SK-N-SH treated with all-trans-retinoic acid at 6 μM for 48 hours (cell line): ENCODE measurements at regions not wholly inside any gene's neighbourhood (a gene's known extent, or its start where the extent isn't known, plus 50 kb on each side); places are given as distances from the start of the nearest gene placed in this dataset.

Source experiments
- ARNTL ChIP-seq: fragments of 450-650 bp; formaldehyde crosslinking; IDR thresholded peaks from 2 replicates; pipeline ENCODE4 v1.5.0; 2020; ENCODE audit warnings: low read depth, mild to moderate bottlenecking, moderate library complexity, borderline replicate concordance
- BACH2 ChIP-seq: fragments of 250-450 bp; sonication (Bioruptor Pico); IDR thresholded peaks from 2 replicates; pipeline ENCODE4 v1.9.0; 2021; ENCODE audit warnings: mild to moderate bottlenecking, borderline replicate concordance
- GLIS3 ChIP-seq: fragments of 250-450 bp; sonication (Bioruptor Pico); IDR thresholded peaks from 2 replicates; pipeline ENCODE4 v1.5.0; 2020; ENCODE audit warnings: mild to moderate bottlenecking, moderate library complexity
- OSR1 ChIP-seq: fragments of 250-450 bp; sonication (Bioruptor Pico); IDR thresholded peaks from 2 replicates; pipeline ENCODE4 v1.8.0; 2022; ENCODE audit warnings: moderate library complexity, mild to moderate bottlenecking, inconsistent platforms
- SNAI2 ChIP-seq: fragments of 250-450 bp; sonication (Bioruptor Pico); IDR thresholded peaks from 2 replicates; pipeline ENCODE4 v1.5.0; 2020; ENCODE audit warnings: mild to moderate bottlenecking, moderate library complexity
- TOX ChIP-seq: fragments of 250-450 bp; sonication (Bioruptor Pico); IDR thresholded peaks from 2 replicates; pipeline ENCODE4 v1.8.0; 2021; ENCODE audit warnings: mild to moderate bottlenecking, moderate library complexity, borderline replicate concordance
- ZC3H10 ChIP-seq: fragments of 250-450 bp; sonication (Bioruptor Pico); IDR thresholded peaks from 2 replicates; pipeline ENCODE4 v1.5.1; 2021; ENCODE audit warnings: mild to moderate bottlenecking, moderate library complexity
- ZFP3 ChIP-seq: fragments of 250-450 bp; sonication (Bioruptor Pico); IDR thresholded peaks from 2 replicates; pipeline ENCODE4 v1.5.0; 2020; ENCODE audit warnings: mild to moderate bottlenecking, moderate library complexity
- ZFP30 ChIP-seq: fragments of 450-650 bp; formaldehyde crosslinking; IDR thresholded peaks from 2 replicates; pipeline ENCODE4 v1.5.0; 2022; ENCODE audit warnings: mild to moderate bottlenecking, moderate library complexity
- ZNF565 ChIP-seq: fragments of 450-650 bp; formaldehyde crosslinking; conservative IDR thresholded peaks from 2 replicates; pipeline ENCODE4 v1.5.0; 2020; ENCODE audit warnings: low read depth, mild to moderate bottlenecking, moderate library complexity
- TF ChIP-seq, protein P1 (sequence below): fragments of 250-450 bp; sonication (Bioruptor Pico); IDR thresholded peaks from 2 replicates; pipeline ENCODE4 v1.5.0; 2020; ENCODE audit warnings: mild to moderate bottlenecking, moderate library complexity
- TF ChIP-seq, protein P2 (sequence below): fragments of 250-450 bp; sonication (Bioruptor Pico); IDR thresholded peaks from 2 replicates; pipeline ENCODE4 v1.8.0; 2020; ENCODE audit warnings: mild to moderate bottlenecking, moderate library complexity, borderline replicate concordance
- TF ChIP-seq, protein P3 (sequence below): fragments of 250-450 bp; sonication (Bioruptor Pico); IDR thresholded peaks from 2 replicates; pipeline ENCODE4 v1.8.0; 2021; ENCODE audit warnings: low read depth, mild to moderate bottlenecking, moderate library complexity, borderline replicate concordance

DNA sequence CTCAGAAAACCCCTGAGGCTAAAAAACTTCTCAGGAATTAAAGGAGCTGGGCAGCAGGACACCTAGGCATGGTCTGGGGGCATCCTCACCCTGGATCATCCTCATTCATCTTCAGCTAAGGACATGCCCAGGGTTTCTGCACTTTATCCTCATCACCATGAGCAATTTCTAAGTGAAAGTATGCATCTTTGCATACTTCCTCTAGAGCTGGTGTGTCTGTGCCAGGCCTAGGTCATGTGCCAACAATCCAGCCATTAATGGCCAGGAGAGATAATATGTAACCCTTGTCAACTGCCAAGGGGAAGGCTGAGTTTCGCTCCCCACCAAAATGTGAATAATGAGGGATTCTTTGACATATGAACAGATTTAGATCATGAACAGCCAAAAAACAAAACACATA lies 160.5 kb downstream of the KITLG start:
- TF ChIP-seq BACH2 (CRISPR knock-in tag) (no peak), ARNTL (CRISPR knock-in tag) (no peak), ZFP30 (CRISPR knock-in tag) (no peak), GLIS3 (CRISPR knock-in tag) (no peak), ZFP3 (CRISPR knock-in tag) (no peak), SNAI2 (CRISPR knock-in tag) (no peak), OSR1 (CRISPR knock-in tag) (no peak), ZNF565 (no peak), ZC3H10 (CRISPR knock-in tag) (no peak), TOX (no peak)
- TF ChIP-seq, protein P1, sequence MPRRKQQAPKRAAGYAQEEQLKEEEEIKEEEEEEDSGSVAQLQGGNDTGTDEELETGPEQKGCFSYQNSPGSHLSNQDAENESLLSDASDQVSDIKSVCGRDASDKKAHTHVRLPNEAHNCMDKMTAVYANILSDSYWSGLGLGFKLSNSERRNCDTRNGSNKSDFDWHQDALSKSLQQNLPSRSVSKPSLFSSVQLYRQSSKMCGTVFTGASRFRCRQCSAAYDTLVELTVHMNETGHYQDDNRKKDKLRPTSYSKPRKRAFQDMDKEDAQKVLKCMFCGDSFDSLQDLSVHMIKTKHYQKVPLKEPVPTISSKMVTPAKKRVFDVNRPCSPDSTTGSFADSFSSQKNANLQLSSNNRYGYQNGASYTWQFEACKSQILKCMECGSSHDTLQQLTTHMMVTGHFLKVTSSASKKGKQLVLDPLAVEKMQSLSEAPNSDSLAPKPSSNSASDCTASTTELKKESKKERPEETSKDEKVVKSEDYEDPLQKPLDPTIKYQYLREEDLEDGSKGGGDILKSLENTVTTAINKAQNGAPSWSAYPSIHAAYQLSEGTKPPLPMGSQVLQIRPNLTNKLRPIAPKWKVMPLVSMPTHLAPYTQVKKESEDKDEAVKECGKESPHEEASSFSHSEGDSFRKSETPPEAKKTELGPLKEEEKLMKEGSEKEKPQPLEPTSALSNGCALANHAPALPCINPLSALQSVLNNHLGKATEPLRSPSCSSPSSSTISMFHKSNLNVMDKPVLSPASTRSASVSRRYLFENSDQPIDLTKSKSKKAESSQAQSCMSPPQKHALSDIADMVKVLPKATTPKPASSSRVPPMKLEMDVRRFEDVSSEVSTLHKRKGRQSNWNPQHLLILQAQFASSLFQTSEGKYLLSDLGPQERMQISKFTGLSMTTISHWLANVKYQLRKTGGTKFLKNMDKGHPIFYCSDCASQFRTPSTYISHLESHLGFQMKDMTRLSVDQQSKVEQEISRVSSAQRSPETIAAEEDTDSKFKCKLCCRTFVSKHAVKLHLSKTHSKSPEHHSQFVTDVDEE (CRISPR knock-in tag): no peak
- TF ChIP-seq, protein P2, sequence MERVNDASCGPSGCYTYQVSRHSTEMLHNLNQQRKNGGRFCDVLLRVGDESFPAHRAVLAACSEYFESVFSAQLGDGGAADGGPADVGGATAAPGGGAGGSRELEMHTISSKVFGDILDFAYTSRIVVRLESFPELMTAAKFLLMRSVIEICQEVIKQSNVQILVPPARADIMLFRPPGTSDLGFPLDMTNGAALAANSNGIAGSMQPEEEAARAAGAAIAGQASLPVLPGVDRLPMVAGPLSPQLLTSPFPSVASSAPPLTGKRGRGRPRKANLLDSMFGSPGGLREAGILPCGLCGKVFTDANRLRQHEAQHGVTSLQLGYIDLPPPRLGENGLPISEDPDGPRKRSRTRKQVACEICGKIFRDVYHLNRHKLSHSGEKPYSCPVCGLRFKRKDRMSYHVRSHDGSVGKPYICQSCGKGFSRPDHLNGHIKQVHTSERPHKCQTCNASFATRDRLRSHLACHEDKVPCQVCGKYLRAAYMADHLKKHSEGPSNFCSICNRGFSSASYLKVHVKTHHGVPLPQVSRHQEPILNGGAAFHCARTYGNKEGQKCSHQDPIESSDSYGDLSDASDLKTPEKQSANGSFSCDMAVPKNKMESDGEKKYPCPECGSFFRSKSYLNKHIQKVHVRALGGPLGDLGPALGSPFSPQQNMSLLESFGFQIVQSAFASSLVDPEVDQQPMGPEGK (CRISPR knock-in tag): no peak
- TF ChIP-seq, protein P3, sequence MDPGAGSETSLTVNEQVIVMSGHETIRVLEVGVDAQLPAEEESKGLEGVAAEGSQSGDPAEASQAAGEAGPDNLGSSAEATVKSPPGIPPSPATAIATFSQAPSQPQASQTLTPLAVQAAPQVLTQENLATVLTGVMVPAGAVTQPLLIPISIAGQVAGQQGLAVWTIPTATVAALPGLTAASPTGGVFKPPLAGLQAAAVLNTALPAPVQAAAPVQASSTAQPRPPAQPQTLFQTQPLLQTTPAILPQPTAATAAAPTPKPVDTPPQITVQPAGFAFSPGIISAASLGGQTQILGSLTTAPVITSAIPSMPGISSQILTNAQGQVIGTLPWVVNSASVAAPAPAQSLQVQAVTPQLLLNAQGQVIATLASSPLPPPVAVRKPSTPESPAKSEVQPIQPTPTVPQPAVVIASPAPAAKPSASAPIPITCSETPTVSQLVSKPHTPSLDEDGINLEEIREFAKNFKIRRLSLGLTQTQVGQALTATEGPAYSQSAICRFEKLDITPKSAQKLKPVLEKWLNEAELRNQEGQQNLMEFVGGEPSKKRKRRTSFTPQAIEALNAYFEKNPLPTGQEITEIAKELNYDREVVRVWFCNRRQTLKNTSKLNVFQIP (CRISPR knock-in tag): no peak
